HG02642 (cell line): ENCODE measurements at regions not wholly inside any gene's neighbourhood (a gene's known extent, or its start where the extent isn't known, plus 50 kb on each side); places are given as distances from the start of the nearest gene placed in this dataset.
"Not testable (repeated sequence)": the region's sequence is repeated elsewhere in the genome, so short reads cannot be mapped to it uniquely, and the experiment has no call there.

Experiments used
- ATAC-seq: cut with Tn5 transposase; IDR thresholded peaks from one replicate; pipeline ENCODE4 v1.9.1; 2021; ENCODE audit warnings: mild to moderate bottlenecking; ENCODE audit not compliant: unreplicated experiment, poor library complexity

GRCh38 chr21:25176637-25177412 is 430.5 kb downstream of the MRPL39 start:
- peak; percentile 88 for ATAC-seq

- ATAC-seq = peak; percentile 57
Measured at GRCh38 chr21:25175938-25176337, 431.3 kb downstream of the MRPL39 start.

GRCh38 chr21:25171438-25171837 is 435.8 kb downstream of the MRPL39 start:
- no peak for ATAC-seq

- ATAC-seq = no peak
Measured at GRCh38 chr21:25170681-25171080, 436.6 kb downstream of the MRPL39 start.

- no peak for ATAC-seq
Measured at GRCh38 chr21:25169370-25169769, 437.9 kb downstream of the MRPL39 start.

- not testable (repeated sequence) for ATAC-seq
Measured at GRCh38 chr21:25166904-25167303, 440.4 kb downstream of the MRPL39 start.

- no peak for ATAC-seq
Measured at GRCh38 chr21:25161571-25161970, 445.7 kb downstream of the MRPL39 start.

- ATAC-seq = not testable (repeated sequence)
Measured at GRCh38 chr21:25155020-25155419, 452.3 kb downstream of the MRPL39 start.

- no peak for ATAC-seq
Measured at GRCh38 chr21:25149022-25149421, 458.3 kb downstream of the MRPL39 start.

- no peak for ATAC-seq
Measured at GRCh38 chr21:25139414-25139813, 467.9 kb downstream of the MRPL39 start.

- no peak for ATAC-seq
Measured at GRCh38 chr21:25133939-25134338, 473.3 kb downstream of the MRPL39 start.

- no peak for ATAC-seq
Measured at GRCh38 chr21:25127811-25128210, 479.5 kb downstream of the MRPL39 start.

GRCh38 chr21:25127007-25127406 is 480.3 kb downstream of the MRPL39 start:
- no peak for ATAC-seq

- ATAC-seq = no peak
Measured at GRCh38 chr21:25126564-25126963, 480.7 kb downstream of the MRPL39 start.

GRCh38 chr21:25118648-25119047 is 488.6 kb downstream of the MRPL39 start:
- no peak for ATAC-seq

- peak; percentile 83 for ATAC-seq
Measured at GRCh38 chr21:25115021-25115420, 492.3 kb downstream of the MRPL39 start.

- ATAC-seq = no peak
Measured at GRCh38 chr21:25107708-25108107, 499.6 kb downstream of the MRPL39 start.

- ATAC-seq = no peak
Measured at GRCh38 chr21:25103500-25104207, 503.6 kb downstream of the MRPL39 start.

GRCh38 chr21:25097648-25098047 is 509.6 kb downstream of the MRPL39 start:
- ATAC-seq = no peak

- no peak for ATAC-seq
Measured at GRCh38 chr21:25094695-25095094, 512.6 kb downstream of the MRPL39 start.

- no peak for ATAC-seq
Measured at GRCh38 chr21:25092441-25093011, 514.8 kb downstream of the MRPL39 start.
